ENCODE measurements at regions not wholly inside any gene's neighbourhood (a gene's known extent, or its start where the extent isn't known, plus 50 kb on each side); places are given as distances from the start of the nearest gene placed in this dataset.
"Not testable (repeated sequence)": the region's sequence is repeated elsewhere in the genome, so short reads cannot be mapped to it uniquely, and the experiment has no call there.

DNA sequence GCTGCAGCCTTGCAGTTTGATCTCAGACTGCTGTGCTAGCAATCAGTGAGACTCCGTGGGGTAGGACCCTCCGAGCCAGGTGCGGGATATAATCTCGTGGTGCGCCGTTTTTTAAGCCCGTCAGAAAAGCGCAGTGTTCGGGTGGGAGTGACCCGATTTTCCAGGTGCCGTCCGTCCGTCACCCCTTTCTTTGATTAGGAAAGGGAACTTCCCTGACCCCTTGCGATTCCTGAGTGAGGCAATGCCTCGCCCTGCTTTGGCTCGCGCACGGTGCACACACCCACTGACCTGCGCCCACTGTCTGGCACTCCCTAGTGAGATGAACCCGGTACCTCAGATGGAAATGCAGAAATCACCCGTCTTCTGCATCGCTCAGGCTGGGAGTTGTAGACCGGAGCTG is 203.2 kb downstream of the SNCAIP start:
- DNase-seq = not testable (repeated sequence)

DNA sequence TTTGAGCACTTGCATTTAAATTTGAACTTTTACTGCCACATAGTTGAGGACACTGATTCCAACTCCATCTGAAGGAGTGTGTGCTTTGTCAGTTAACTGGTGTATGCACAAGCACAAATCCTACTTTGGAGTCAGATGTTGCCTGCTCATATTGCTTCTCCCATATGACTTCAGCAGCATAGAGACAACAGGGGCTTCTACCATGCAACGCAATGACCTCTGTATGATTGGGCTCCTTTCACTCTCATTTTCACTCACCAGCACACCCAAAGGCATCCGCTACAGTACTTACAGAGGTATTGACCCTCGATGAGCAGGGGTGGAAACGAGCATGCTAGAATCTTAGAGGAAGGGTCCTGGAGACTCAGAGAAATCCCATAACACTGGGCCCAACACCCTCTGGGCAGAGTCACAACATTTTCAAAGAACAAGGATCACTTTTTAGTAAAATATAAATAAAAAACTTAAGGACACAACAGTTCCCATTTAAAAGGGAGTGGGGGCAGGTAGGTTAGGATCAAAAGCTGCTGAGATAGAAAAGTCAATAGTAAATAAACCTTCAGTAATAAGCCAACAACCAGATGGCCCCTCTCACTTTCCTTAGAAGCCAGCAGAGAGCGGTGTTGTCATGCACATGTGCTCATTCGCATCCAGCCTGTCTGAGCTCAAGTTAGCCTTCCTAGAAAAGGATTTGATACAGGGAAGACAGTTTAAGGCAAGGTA is 203.8 kb downstream of the SNCAIP start:
- DNase-seq = peak; percentile 66

DNA sequence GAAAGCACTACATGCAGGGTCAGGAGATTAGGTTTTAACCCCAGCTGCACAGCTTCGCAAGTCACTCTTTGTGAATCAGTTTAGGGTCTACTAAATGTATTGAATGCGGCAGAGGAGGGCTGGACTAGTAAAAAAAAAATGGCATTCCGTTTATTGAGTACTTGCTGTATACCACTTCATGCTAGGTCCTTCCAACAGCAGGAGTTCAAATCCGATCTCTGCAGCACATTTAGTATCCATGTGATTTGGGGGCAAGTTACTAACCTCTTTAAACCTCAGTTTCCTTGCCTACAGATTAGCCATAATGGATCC is 204.4 kb downstream of the SNCAIP start:
- DNase-seq = no peak

DNA sequence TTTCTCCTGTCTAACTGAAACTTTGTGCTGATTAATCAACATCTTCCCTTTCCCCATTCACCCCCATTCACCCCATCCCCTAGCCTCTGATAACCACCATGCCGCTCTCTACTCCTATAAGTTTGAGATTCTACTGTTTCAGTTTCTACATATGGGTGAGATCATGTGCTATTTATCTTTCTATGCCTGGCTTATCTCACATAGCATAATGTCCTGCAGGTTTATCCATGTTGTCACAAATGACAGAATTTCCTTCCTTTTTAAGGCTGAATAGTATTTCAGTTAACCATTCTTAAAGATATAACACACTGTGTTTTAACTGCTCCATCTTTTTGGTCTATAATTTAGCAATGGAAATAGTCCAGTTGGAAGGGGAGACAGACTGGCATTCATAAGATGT is 205.1 kb downstream of the SNCAIP start:
- no peak for DNase-seq

DNA sequence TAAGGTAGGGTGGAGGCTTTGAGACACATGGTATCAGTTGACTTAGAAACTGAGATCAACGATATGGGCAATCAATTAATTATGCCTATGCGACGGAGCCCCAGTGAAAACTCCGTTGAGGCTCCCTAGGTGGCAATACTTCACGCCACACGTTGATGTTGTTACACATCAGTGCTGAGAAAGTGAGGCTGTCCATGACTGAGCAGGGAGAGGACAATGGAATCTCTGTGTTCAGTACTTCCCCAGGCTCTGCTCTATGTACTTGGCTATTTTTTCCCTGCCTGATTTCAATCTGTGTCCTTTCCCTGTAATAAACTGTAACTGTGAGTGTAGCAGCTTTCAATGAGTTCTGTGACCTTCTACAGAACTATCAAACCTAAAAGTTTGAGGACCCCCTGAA is 211.7 kb downstream of the SNCAIP start:
- no peak for DNase-seq

DNA sequence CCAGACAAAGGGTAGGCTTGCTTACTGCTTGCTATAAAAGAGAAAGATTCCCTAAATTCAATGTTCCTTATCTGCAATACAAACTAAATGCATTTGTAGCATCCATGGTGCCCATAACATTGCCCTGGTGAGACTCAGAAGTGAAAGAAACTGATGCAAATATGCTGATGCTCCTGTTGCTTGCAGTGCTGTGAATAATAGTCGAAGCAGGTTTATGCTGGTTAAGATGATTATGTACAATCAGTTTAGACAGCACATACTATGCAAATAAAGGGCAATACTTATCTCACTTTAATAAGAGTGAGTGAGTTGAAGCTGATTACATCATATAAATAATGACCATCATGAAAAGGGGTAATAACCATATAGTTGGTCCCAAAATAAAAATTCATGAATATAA is 215.5 kb downstream of the SNCAIP start:
- no peak for DNase-seq

DNA sequence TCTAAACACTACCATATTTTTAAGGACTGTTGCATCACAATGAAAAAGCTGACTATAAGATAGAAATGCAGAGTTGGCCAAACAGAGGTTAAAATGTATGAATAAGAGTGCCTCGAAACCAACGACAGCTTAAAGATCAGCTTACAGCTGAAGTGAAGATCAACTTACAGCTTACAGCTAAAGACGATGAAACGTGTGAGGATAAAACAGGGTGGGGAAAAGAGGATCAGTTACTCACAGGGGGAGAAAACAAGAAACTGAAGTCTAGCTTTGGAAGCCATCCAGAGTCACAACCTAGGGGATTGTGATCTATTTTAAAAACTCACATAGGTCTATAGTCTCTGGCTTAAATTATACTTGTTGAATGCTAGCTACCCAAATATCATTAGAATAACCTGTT is 220.0 kb downstream of the SNCAIP start:
- no peak for DNase-seq

DNA sequence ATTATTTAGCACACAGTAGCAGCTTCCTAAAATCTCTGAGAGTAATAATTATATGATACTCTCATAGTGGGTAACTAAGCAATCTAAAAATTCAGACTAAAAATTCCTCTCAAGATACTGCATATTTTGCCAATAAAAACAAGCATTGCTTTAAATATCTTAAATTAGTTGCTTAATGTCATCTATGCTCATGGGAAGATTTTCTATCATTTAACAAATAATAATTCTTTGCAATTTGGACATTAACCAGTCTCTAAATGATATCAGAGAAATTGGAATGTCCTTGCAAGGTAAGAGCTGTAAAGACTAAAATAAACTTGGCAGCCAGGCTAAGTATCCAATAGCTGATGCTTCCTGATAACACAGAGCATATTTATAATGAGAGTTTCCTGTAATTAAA is 221.8 kb downstream of the SNCAIP start:
- DNase-seq = no peak

DNA sequence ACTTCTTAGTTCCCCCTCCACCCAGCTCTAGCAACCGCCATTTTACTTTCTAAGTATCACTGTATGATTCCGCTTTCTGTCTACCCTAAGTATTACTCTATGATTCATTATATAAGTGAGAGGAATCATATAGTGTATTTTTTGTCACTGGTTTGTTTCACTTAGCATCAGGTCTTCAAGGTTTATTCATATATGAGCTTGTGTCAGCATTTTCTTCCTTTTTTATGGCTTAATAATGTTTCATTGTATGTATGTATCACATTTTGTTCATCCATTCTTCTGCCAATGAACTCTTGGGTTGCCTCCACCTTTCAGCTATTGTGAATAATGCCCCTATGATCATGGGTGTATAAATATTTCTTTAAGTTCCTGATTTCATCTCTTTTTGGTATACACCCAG is 222.8 kb downstream of the SNCAIP start:
- no peak for DNase-seq

DNA sequence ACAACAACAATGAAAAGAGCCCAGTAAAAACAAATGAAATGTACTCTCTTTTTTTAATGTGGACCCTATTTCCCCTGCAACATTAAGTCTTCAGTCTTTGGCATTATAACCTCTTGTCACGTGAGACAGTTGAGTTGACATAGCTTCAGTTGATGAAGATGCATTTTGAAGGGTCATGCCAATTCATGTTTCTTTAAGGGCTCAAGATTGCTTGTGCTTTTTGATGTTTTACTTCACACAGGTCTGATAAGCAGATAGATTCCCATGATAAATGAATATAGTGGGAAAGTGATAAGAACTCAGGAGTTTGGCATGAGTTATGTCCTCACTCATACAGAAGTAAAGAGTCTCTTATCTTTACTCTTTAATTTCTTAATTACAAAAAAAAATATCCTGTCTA is 229.4 kb downstream of the SNCAIP start:
- DNase-seq = no peak

DNA sequence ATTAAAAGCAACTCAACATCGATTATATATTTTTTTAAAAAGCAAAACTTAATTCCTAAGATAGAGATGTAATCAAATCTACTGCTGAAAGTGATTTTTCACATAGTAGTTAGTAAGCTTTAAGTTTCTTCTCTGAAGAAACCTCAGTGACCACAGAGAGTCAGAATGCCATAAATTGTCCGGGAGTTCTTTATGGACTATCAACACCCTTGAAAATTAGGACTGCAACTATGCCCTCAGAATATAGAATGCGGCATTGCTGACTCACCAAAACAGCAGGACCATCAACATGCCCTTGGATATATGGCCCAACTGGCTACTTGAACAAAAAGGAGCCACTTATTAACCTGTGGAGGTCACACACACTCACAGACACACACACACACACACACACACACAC is 228.9 kb upstream of the SNX2 start:
- DNase-seq = no peak

DNA sequence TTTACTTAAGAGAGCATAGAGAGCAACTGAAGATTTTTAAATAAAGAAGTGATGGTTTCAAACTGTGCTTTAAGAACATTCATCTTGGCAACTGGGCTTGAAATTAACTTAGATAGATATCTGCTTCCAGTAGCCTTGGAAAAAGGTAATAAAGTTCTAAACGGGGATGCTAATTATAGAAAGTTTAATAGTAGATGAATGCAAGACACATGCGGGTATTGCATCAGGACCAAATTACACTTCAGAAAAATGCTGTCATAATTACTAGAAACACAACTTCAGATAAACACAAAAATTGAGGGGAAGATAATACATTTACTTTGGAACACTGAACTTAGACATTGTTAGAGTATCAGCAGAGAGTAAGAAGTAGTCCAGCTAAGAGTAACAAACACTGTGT is 227.7 kb upstream of the SNX2 start:
- no peak for DNase-seq

DNA sequence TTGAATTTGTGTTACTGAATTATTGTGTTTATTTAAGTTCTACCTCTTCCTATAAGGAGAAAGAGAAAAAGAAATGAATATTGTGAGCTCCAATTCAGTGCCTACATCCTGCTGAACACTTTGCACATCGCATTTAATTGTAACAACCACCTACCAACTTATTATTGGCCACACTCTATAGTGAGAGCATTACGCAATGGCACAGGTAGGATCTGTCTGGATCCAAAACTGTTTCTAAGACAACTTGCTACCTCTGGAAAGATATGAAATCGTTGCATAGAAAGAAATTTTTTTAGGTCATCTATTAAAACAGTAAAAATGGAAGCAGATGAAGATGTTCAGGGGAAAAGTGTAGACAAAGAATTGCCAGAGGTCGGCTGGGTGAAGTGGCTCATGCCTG is 227.2 kb upstream of the SNX2 start:
- no peak for DNase-seq

DNA sequence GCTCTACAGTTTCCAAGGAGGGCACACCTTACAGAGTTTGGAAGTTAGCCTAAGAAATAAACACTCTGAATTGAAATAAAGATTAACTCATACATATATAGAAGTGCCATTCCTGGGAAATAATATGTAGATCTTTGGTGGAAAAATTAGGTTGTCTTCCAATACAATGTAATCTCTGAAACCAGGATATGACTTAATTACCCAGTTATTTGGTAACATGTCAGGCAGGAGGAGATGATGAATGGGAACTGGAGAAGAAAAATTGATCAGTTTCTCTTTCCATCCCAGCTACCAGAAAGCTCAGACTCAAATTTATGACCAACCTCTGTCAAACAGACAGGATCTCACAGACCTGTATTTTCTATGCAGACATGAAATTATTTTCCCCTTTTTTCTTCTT is 215.2 kb upstream of the SNX2 start:
- no peak for DNase-seq

DNA sequence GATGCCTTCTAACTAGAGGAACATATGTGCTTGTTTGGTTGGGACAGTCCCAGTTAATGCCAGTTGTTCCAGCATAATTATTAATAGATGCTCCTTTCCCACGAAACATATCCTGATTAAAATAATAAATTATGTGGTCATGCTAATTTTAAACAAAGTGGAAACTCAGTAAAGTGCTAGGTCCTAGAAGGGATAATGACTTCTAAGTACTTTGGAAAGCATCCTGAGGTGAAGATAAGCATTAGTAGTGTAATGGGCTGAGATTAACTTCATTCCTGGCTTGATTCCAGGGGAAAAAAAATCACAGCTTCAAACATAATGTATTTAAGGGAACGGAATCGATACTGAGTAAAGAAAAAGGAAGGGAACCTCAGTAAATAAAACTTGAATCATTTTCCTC is 213.7 kb upstream of the SNX2 start:
- peak; percentile 6 for DNase-seq

DNA sequence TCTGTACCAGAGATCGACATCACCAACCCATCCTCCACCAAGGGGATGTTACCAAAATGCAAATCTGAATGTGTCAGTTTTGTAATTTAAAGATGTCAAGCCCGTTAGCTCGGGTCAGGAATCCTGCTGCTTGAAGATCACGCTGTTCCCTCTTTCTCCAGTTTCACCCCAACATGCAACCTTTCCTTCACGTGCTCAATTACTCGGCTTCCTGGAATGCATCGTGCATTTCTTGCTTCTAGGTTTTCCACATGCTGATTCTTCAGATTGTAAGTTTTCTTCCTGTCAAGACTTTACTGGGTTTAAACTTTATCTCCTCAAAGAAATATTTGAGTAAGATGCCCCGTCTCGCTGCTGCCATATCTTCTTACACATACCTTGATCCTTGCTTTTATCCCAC is 209.5 kb upstream of the SNX2 start:
- no peak for DNase-seq

DNA sequence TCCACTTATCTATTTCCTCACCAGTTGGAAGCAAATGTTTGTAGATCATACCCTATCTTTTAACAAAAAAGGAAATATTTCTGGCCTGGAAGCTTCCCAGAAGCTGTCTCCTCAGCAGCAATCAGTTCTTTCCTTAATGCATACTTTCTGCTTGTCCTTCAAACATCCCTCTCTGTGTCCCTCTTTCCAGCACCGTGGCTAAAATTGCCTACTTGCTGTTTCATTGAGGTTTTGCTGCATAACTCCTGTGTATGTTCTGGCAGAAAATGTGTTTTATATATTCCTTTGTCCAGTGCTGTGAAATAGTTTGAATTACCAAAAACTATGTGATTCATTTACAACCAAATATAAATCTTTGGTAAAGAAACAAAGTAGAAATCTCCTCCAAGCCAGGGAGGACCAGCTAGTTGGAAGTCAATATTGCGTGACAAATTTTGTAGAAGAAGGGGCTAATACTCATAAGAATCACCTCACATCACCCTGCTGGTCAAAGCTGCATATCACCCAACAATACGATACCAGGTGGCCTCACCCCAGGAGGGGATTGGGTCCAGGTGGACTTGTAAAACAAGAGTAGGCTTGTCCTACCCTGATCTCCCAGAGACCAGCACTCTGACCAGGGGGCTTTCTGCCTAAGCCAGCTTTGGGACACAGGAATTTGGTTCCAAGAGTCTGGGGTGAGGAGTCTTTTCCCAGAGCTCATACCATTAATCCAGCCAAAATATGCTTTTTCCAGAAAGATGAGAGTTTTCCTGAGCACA is 198.4 kb upstream of the SNX2 start:
- peak; percentile 92 for DNase-seq

DNA sequence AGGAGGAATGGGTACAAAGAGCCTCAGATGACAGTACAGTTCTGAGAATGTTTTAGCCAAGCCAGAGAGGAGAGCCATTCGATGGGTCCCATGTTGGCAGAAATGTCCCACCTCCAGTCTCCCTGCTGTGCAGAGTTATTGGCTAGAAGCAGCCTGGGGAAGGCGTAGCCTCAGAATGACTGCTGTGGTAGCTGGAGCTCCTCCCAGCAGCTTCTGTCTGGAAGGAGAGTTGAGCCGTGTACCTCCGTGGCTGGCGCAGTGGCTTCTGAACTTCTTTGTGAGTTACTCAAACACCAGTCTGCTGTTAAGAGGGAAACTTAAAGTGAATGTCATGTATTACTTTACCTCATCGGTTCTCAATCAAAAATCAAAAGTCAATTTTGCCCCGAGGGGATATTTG is 193.3 kb upstream of the SNX2 start:
- peak; percentile 58 for DNase-seq

DNA sequence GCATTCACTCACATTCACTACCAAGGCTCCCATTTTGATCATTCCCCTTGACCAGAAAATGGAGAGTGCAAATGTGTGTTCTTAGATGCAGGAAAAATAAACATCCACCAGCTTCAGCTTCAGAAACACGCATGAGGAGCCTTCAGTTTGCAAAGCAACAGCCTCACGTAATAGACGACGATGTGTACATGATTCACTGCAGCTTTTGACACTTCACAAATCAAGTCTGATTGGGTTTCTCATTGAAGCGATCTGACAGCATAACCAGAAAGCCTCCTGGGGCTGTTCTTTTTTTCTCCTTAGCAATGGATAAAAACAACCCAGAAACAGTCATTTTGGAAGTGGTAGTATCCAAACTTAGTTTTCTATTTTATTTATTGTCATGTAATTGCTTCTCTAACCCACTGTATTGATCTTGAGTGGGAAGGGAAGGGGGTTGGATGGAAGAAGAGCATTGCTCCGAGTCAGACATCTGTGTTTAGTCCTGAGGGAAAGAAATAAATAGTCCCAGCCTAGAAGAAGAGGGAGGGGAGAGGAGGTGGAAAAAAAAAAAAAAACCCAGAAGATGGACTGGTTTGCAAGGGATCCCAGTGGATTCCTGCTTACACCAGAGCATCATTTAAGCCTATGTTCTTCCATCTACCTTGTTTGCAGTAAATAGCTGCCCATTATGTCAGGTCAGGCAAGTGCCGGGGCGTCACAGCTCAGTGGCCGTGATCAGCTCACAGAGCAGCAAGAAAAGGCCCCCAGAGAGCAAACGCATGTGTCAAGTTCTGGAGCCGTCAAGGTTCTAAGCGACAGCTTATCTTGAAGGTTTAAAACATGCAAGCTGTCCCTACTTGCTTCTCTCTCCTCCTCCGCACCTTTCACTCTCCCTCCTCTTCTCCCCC is 190.2 kb upstream of the SNX2 start:
- peak; percentile 12 for DNase-seq

DNA sequence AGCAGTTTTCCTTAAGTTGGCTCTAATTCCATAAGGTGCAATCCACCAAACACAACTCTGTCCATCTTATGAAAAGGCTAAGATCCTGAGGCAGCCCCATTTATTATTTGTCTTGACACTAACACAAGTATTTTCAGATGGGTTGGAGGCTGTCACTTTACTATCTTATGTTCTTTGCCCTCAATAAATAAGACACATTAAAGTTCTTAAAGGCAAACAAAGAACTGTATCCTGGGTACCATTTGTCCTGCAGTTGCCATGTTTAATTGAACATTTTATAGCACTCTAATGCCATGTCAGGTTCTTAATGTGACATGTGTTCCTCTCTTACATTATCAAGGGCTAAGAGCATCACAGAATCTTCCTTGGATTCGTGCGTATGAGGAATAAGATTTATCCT is 189.5 kb upstream of the SNX2 start:
- no peak for DNase-seq

DNA sequence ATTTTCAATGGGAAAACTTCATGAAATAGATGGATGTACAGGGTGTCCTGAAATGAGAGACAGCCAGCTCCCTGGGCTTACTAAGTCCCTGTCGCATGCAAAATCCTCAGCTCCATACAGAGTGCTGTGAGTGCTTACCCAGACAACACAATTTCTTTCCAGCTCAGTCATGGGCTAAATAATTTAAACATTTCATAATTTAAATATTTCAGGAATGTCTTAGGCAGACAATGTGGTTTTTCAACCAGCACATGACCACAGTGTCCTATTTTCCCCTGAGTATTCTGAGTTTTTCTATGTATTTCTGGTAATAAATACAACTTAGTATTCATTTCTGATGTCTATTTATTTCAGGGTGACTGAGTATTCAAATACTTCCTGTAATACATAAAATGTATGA is 188.5 kb upstream of the SNX2 start:
- no peak for DNase-seq

DNA sequence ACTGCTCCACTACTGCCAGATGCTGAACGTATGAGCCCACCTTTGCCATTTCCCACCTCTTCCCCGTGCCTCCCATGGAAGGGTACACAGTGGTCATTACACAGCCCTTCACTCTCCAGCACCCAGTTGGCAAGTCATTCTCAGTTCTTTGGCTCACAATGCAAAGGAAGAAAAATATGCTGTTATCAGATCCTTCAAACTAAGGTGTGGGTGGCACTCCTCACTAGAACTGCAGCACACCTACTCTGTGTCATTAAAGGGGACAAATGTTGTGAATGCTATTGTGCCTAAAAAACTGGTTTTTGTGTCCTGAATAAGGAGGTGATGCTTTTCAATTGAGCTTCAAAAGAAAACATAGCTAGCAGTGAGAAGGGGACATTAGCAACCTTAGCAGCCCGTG is 183.1 kb upstream of the SNX2 start:
- no peak for DNase-seq

DNA sequence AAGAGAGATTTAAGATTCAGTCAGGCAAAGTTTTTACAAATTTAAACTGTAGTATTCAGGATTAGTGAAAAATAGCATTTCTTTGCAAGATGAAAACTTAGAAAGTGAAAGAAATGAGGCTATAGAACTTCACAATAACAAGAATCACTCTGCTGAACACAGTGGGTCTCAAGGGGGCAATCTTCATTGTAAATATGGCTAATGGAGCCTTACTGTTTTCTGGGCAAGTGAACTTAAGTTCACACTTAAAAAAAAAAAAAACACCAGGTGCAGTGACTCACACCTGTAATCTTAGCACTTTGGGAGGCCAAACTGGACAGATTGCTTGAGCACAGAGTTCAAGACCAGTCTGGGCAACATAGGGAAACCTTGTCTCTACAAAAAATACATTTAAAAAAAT is 175.9 kb upstream of the SNX2 start:
- no peak for DNase-seq

DNA sequence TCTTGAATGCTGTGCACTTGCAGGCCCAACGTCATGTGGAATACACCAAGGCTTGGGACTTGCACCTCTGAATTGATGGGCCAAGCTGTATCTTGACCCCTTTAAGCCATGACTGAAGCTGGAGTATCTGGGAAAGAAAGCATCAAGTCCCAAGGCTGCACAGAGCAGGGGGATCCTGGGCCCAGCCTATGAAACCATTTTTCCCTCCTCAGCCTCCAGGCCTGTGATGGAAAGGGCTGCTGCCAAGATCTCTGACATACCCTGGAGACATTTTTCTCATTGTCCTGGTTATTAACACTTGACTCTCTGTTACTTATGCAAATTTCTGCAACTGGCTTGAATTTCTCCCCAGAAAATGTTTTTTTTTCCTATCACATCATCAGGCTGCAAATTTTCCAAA is 174.0 kb upstream of the SNX2 start:
- no peak for DNase-seq
